ENCODE measurements at regions not wholly inside any gene's neighbourhood (a gene's known extent, or its start where the extent isn't known, plus 50 kb on each side); places are given as distances from the start of the nearest gene placed in this dataset.

- TF ChIP-seq, protein P1, sequence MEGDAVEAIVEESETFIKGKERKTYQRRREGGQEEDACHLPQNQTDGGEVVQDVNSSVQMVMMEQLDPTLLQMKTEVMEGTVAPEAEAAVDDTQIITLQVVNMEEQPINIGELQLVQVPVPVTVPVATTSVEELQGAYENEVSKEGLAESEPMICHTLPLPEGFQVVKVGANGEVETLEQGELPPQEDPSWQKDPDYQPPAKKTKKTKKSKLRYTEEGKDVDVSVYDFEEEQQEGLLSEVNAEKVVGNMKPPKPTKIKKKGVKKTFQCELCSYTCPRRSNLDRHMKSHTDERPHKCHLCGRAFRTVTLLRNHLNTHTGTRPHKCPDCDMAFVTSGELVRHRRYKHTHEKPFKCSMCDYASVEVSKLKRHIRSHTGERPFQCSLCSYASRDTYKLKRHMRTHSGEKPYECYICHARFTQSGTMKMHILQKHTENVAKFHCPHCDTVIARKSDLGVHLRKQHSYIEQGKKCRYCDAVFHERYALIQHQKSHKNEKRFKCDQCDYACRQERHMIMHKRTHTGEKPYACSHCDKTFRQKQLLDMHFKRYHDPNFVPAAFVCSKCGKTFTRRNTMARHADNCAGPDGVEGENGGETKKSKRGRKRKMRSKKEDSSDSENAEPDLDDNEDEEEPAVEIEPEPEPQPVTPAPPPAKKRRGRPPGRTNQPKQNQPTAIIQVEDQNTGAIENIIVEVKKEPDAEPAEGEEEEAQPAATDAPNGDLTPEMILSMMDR (conservative IDR thresholded peaks at IDR 0.05), result no peak
- no peak for TF ChIP-seq EZH2 (IDR thresholded peaks at IDR 0.05; ENCODE audit: low read depth)
Measured at GRCh38 chr10:55320187-55320700, 519.2 kb upstream of the PCDH15 start.
